ENCODE measurements at regions not wholly inside any gene's neighbourhood (a gene's known extent, or its start where the extent isn't known, plus 50 kb on each side); places are given as distances from the start of the nearest gene placed in this dataset.
A peak's percentile ranks its signal among the peaks of the same experiment; 100 is the strongest.
"Not testable (repeated sequence)": the region's sequence is repeated elsewhere in the genome, so short reads cannot be mapped to it uniquely, and the experiment has no call there.

DNA sequence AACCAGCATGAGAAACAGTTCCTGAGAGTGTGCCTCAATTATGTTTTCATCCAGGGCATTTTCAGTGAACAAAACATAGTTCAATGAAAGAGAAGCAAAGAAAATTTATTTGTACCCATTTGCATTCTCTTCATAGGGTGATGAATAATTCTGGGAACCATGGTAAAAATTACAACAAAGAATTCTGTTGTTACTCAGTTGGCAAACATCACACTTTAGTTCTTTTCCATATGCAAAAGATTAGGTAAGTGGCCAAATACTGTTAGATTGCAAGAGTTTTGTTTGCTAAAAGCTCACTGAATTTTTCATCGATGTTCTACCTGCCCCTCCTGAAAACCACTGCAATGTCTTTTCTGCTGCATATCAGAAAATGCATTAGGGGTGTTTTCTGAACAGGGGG lies 132.4 kb upstream of the RGS6 start:
- Histone ChIP-seq H3K36me3 (ENCODE audit: control insufficient read depth, insufficient read depth, low read length) (no peaks in the 10 kb centered on the region), H3K27me3 (ENCODE audit: control insufficient read depth, insufficient read depth, low read length) (no peaks in the 10 kb centered on the region), H3K4me3 (ENCODE audit: low read depth, low read length) (no peak overlapping the region)
- TF ChIP-seq CTCF (IDR thresholded peaks at IDR 0.05; ENCODE audit: insufficient read depth, low read depth, low read length) = no peak
- CTCF ChIA-PET = no interaction called here
- DNase-seq (ENCODE audit: low read depth) = no peak
- POLR2A ChIA-PET = no interaction called here

DNA sequence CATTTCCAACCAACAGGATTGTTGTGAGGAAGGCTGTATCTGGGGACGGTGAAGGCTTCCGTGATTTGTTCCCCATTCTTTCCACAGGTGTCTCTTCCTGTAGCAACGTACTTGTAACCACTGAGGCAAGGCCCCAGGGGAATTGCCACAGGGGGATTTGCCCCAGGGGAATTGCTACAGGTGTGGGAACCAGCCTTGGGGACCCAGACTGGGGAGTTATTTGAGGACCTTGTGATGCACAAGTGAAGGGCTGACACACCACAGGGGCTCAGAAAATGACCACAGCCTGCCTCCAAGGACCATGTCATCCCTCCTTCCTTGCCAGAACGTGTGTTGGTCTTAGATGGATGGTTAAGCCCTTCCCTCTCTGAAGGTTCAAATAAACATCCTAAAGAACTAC lies 131.4 kb upstream of the RGS6 start:
- H3K4me3 ChIP-seq (ENCODE audit: low read depth, low read length) = no peak overlapping the region
- no peak for TF ChIP-seq CTCF (IDR thresholded peaks at IDR 0.05; ENCODE audit: insufficient read depth, low read depth, low read length)
- ChIA-PET CTCF (no interaction called here), POLR2A (no interaction called here)
- H3K27me3 ChIP-seq (ENCODE audit: control insufficient read depth, insufficient read depth, low read length) = no peaks in the 10 kb centered on the region
- DNase-seq (ENCODE audit: low read depth) = no peak
- no peaks in the 10 kb centered on the region for H3K36me3 ChIP-seq (ENCODE audit: control insufficient read depth, insufficient read depth, low read length)

DNA sequence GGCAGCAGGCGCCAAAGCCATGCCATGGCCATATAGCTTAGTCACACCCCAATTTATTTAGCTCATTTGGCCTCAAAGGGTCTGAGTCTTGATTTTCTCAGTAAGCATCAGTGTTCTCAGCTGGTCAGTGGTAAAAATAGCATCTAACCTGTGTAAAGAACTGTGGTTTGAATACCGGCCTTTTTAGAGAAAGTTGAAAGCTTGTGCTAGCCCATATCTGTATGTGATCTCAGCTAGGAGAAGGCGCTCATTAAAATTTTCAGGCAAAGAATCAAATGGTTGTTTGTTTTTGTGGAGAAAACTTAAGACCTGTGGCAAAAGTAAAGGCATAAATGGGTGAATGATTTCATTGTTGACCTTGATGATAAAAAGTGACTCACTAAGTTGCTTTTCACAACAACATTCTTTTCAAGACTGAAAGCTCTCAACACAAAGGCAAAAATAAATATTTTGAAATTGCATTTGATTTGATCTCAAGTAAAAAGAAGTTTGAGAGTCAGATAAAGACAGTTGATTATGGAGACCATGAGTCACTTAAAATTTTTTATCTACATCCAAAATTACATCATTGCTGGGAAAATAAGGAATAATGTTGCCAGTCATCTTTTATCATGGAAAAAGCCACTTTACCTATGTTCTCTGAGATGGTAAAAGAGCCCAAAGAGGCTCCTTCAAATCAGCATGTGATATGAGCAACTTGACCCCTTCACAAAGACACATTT lies 128.5 kb upstream of the RGS6 start:
- Histone ChIP-seq H3K36me3 (ENCODE audit: control insufficient read depth, insufficient read depth, low read length) (no peaks in the 10 kb centered on the region), H3K4me3 (ENCODE audit: low read depth, low read length) (no peak overlapping the region), H3K27me3 (ENCODE audit: control insufficient read depth, insufficient read depth, low read length) (no peaks in the 10 kb centered on the region)
- CTCF ChIA-PET = interaction anchor here (1.1 kb wide), 1 partner anchor 50 kb away, joined by 4 read pairs; no protein-coding TSS in a partner anchor
- TF ChIP-seq CTCF (IDR thresholded peaks at IDR 0.05; ENCODE audit: insufficient read depth, low read depth, low read length) = no peak
- DNase-seq (ENCODE audit: low read depth) = peak; percentile 73
- POLR2A ChIA-PET = no interaction called here

DNA sequence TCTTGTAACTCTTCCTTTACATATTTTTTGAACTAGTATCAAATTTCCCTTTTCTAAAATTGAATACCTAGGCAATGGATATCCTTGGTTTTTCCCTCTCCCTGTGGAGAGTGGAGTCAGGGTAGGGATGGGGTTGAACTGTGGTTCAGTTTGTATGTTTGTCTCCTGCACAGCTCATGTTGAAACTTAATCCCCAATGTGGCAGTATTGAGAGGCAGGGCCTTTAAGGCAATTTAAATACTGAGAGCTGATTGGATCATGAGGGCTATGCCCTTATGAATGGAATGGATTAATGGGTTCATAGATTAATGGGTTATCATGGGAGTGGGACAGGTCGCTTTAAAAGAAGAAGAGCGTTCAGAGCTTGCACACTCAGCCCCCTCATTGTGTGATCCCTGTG lies 127.2 kb upstream of the RGS6 start:
- no peaks in the 10 kb centered on the region for H3K27me3 ChIP-seq (ENCODE audit: control insufficient read depth, insufficient read depth, low read length)
- no peak overlapping the region for H3K4me3 ChIP-seq (ENCODE audit: low read depth, low read length)
- ChIA-PET POLR2A (no interaction called here), CTCF (no interaction called here)
- no peaks in the 10 kb centered on the region for H3K36me3 ChIP-seq (ENCODE audit: control insufficient read depth, insufficient read depth, low read length)
- no peak for DNase-seq (ENCODE audit: low read depth)
- no peak for TF ChIP-seq CTCF (IDR thresholded peaks at IDR 0.05; ENCODE audit: insufficient read depth, low read depth, low read length)

- H3K36me3 ChIP-seq (ENCODE audit: control insufficient read depth, insufficient read depth, low read length); DNase-seq (ENCODE audit: low read depth); POLR2A ChIA-PET; H3K4me3 ChIP-seq (ENCODE audit: low read depth, low read length); CTCF ChIA-PET; H3K27me3 ChIP-seq (ENCODE audit: control insufficient read depth, insufficient read depth, low read length): not testable (repeated sequence)
Measured at GRCh38 chr14:71807049-71807448, 125.2 kb upstream of the RGS6 start.

GRCh38 chr14:71810800-71811199 lies 121.4 kb upstream of the RGS6 start:
- H3K4me3 ChIP-seq (ENCODE audit: low read depth, low read length); DNase-seq (ENCODE audit: low read depth); POLR2A ChIA-PET; H3K36me3 ChIP-seq (ENCODE audit: control insufficient read depth, insufficient read depth, low read length); CTCF ChIA-PET; H3K27me3 ChIP-seq (ENCODE audit: control insufficient read depth, insufficient read depth, low read length): not testable (repeated sequence)

Data from BJ (cell line).